Progenitor cell of endocrine pancreas (in vitro differentiated cells): ENCODE measurements at regions not wholly inside any gene's neighbourhood (a gene's known extent, or its start where the extent isn't known, plus 50 kb on each side); places are given as distances from the start of the nearest gene placed in this dataset.

Source experiments
- DNase-seq: peaks from one replicate; pipeline ENCODE4 v3.0.0; 2021; ENCODE audit warnings: low spot score; ENCODE audit not compliant: unreplicated experiment
- H3K27ac Mint-ChIP-seq: 2 replicates; pipeline ENCODE4 v1.8.0; 2021; ENCODE audit warnings: mild to moderate bottlenecking, moderate library complexity, mixed read lengths
- H3K27me3 Mint-ChIP-seq: 2 replicates; pipeline ENCODE4 v1.8.0; 2021; ENCODE audit warnings: mixed read lengths
- H3K36me3 Mint-ChIP-seq: 2 replicates; pipeline ENCODE4 v1.8.0; 2022; ENCODE audit warnings: mixed read lengths; ENCODE audit not compliant: insufficient read depth
- H3K4me1 Mint-ChIP-seq: 2 replicates; pipeline ENCODE4 v1.8.0; 2021; ENCODE audit warnings: low read depth, mixed read lengths
- H3K4me3 Mint-ChIP-seq: 2 replicates; pipeline ENCODE4 v1.8.0; 2021; ENCODE audit warnings: low read depth, mild to moderate bottlenecking, moderate library complexity, mixed read lengths
- H3K9me3 Mint-ChIP-seq: 2 replicates; pipeline ENCODE4 v1.8.0; 2021; ENCODE audit warnings: low read depth, mixed read lengths
- CTCF ChIP-seq: fragments of 200-600 bp; sonication (generic); IDR thresholded peaks from one replicate; pipeline ENCODE4 v1.5.0; 2021; ENCODE audit warnings: antibody characterized with exemption, mild to moderate bottlenecking; ENCODE audit not compliant: unreplicated experiment

GRCh38 chr22:34278121-34278520 is 357.8 kb upstream of the LARGE1 start:
- H3K27ac Mint-ChIP-seq = no peak overlapping the region
- H3K4me3 Mint-ChIP-seq = no peak overlapping the region
- no peaks in the 10 kb centered on the region for H3K9me3 Mint-ChIP-seq
- H3K4me1 Mint-ChIP-seq = peaks cover 2% of the 10 kb centered on the region
- no peak for TF ChIP-seq CTCF
- H3K36me3 Mint-ChIP-seq = no peaks in the 10 kb centered on the region
- no peak for DNase-seq
- H3K27me3 Mint-ChIP-seq = peaks cover 40% of the 10 kb centered on the region

GRCh38 chr22:34281738-34282137 is 361.5 kb upstream of the LARGE1 start:
- Mint-ChIP-seq H3K27ac (no peak overlapping the region), H3K4me1 (peaks cover 2% of the 10 kb centered on the region), H3K9me3 (no peaks in the 10 kb centered on the region), H3K27me3 (peaks cover 61% of the 10 kb centered on the region), H3K4me3 (no peak overlapping the region), H3K36me3 (no peaks in the 10 kb centered on the region)
- TF ChIP-seq CTCF = no peak
- DNase-seq = no peak

- Mint-ChIP-seq H3K4me3 (no peak overlapping the region), H3K9me3 (no peaks in the 10 kb centered on the region), H3K27me3 (peaks cover 66% of the 10 kb centered on the region), H3K4me1 (peaks cover 2% of the 10 kb centered on the region), H3K36me3 (no peaks in the 10 kb centered on the region), H3K27ac (no peak overlapping the region)
- TF ChIP-seq CTCF = no peak
- DNase-seq = no peak
Observed at GRCh38 chr22:34283844-34284243, 363.6 kb upstream of the LARGE1 start.

- H3K36me3 Mint-ChIP-seq = no peaks in the 10 kb centered on the region
- H3K4me1 Mint-ChIP-seq = no peaks in the 10 kb centered on the region
- no peak for DNase-seq
- no peak overlapping the region for H3K27ac Mint-ChIP-seq
- no peaks in the 10 kb centered on the region for H3K9me3 Mint-ChIP-seq
- H3K4me3 Mint-ChIP-seq = no peak overlapping the region
- TF ChIP-seq CTCF = no peak
- peaks cover 24% of the 10 kb centered on the region for H3K27me3 Mint-ChIP-seq
Observed at GRCh38 chr22:34293324-34293723, 373.0 kb upstream of the LARGE1 start.

- no peak for DNase-seq
- no peaks in the 10 kb centered on the region for H3K9me3 Mint-ChIP-seq
- no peaks in the 10 kb centered on the region for H3K36me3 Mint-ChIP-seq
- no peaks in the 10 kb centered on the region for H3K4me1 Mint-ChIP-seq
- no peak overlapping the region for H3K4me3 Mint-ChIP-seq
- TF ChIP-seq CTCF = no peak
- no peak overlapping the region for H3K27ac Mint-ChIP-seq
- H3K27me3 Mint-ChIP-seq = peaks cover 12% of the 10 kb centered on the region
Observed at GRCh38 chr22:34294476-34294875, 374.2 kb upstream of the LARGE1 start.
